Parathyroid adenoma (tissue), 2 donors: ENCODE measurements at regions not wholly inside any gene's neighbourhood (a gene's known extent, or its start where the extent isn't known, plus 50 kb on each side); places are given as distances from the start of the nearest gene placed in this dataset.

Experiments used
- H2AFZ ChIP-seq: fragments of 300-600 bp; sonication (generic); one replicate; pipeline ENCODE4 v1.7.0; 2017; ENCODE audit warnings: antibody characterized with exemption, mild to moderate bottlenecking
- H3K27ac ChIP-seq: fragments of 300-600 bp; sonication (generic); one replicate; pipeline ENCODE4 v1.7.0; 2017
- H3K27me3 ChIP-seq: fragments of 300-600 bp; sonication (generic); one replicate; pipeline ENCODE4 v1.7.0; 2017; ENCODE audit warnings: low read length; ENCODE audit not compliant: control insufficient read depth, insufficient read depth
- H3K36me3 ChIP-seq: fragments of 300-600 bp; sonication (generic); one replicate; pipeline ENCODE4 v1.7.0; 2017; ENCODE audit warnings: low read length; ENCODE audit not compliant: control insufficient read depth, insufficient read depth
- H3K4me1 ChIP-seq: fragments of 300-600 bp; sonication (generic); one replicate; pipeline ENCODE4 v1.7.0; 2017; ENCODE audit warnings: control low read depth
- H3K4me2 ChIP-seq: fragments of 300-600 bp; sonication (generic); one replicate; pipeline ENCODE4 v1.7.0; 2017; ENCODE audit warnings: low read length
- H3K4me3 ChIP-seq: fragments of 300-600 bp; sonication (generic); one replicate; pipeline ENCODE4 v1.7.0; 2017; ENCODE audit warnings: low read depth, low read length
- H3K79me2 ChIP-seq: fragments of 300-600 bp; sonication (generic); one replicate; pipeline ENCODE4 v1.7.0; 2017; ENCODE audit warnings: control low read depth
- H3K9ac ChIP-seq: fragments of 300-600 bp; sonication (generic); one replicate; pipeline ENCODE4 v1.7.0; 2017; ENCODE audit warnings: mild to moderate bottlenecking
- H3K9me3 ChIP-seq: fragments of 300-600 bp; sonication (generic); one replicate; pipeline ENCODE4 v1.7.0; 2017; ENCODE audit warnings: low read length; ENCODE audit not compliant: control insufficient read depth
- TF ChIP-seq, protein P1 (sequence below): fragments of 300-600 bp; sonication (generic); IDR thresholded peaks from one replicate; pipeline ENCODE4 v1.7.0; 2017; ENCODE audit warnings: antibody characterized with exemption, mild to moderate bottlenecking
- donor health status: primary hyperparathyroidism.

DNA sequence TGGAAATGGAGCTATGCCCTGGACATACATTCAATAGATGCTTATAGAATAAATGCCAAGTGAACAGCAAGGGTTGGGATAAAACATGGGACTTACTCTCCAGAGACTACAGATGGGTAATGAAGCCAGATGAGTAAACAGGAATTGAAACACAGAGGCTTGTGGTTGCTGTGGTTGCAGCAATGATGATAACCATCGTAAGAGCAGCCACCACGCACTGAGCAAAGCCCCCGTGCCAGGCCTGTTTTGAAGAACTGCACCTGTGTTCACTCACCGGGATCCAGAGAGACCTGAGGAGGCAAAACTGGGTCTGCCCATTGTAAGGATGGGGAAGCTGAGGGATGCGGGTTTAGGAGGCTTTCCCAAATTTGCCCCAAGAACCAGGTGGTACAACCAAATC, 431.1 kb upstream of the CDH4 start:
- TF ChIP-seq, protein P1, sequence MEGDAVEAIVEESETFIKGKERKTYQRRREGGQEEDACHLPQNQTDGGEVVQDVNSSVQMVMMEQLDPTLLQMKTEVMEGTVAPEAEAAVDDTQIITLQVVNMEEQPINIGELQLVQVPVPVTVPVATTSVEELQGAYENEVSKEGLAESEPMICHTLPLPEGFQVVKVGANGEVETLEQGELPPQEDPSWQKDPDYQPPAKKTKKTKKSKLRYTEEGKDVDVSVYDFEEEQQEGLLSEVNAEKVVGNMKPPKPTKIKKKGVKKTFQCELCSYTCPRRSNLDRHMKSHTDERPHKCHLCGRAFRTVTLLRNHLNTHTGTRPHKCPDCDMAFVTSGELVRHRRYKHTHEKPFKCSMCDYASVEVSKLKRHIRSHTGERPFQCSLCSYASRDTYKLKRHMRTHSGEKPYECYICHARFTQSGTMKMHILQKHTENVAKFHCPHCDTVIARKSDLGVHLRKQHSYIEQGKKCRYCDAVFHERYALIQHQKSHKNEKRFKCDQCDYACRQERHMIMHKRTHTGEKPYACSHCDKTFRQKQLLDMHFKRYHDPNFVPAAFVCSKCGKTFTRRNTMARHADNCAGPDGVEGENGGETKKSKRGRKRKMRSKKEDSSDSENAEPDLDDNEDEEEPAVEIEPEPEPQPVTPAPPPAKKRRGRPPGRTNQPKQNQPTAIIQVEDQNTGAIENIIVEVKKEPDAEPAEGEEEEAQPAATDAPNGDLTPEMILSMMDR: no peak
- Histone ChIP-seq H3K4me3 (no peak overlapping the region), H3K4me1 (no peaks in the 10 kb centered on the region), H3K9ac (no peak overlapping the region), H3K27ac (no peak overlapping the region), H2AFZ (no peak overlapping the region), H3K27me3 (no peaks in the 10 kb centered on the region), H3K9me3 (no peaks in the 10 kb centered on the region), H3K36me3 (no peaks in the 10 kb centered on the region), H3K4me2 (no peak overlapping the region), H3K79me2 (no peaks in the 10 kb centered on the region)

DNA sequence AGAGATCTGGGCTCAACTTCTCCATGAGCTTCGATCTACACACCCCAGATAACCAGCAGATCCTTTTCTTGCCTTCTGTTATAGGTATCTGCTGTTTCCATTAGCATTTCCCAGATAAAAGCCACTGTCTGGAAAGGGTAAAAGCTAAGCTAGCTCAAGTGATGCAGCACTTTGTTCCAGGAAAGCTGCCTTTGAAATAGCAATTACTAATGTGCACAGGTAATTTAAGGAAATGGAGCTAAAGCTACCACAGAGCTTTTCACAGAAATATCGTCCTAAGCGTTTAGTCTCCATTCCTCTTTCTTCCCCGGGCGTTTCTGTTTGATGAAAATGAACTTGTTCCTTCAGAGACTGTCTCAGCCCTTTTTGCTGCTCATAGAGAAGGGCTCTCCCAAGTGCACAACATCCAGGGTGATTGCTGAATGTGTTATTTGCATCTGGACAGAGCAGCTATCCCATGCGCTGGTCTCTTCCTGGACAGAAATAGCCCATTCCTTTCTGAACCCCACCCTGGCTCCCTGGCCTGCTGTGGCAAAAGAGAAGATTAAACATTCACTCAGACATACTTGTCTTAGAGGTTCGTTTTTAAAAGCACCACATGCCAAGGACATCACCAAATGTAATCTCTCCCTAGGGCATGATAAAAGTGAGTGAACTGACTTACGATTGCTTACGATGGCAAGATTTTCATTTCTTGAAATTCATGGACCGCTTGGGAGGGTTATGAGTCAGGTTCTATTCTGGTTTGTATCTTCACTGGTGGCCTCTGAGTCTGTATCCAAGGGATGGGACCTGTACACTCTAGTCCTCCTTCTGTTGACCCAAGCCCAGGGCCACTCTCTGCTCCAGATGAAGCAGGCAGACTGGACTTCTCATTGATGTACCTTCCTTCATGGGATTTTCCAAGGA, 429.1 kb upstream of the CDH4 start:
- TF ChIP-seq, protein P1: no peak
- Histone ChIP-seq H3K4me1 (no peaks in the 10 kb centered on the region), H3K27me3 (no peaks in the 10 kb centered on the region), H3K79me2 (no peaks in the 10 kb centered on the region), H3K4me2 (no peak overlapping the region), H3K9me3 (no peaks in the 10 kb centered on the region), H3K9ac (no peak overlapping the region), H3K27ac (no peak overlapping the region), H2AFZ (no peak overlapping the region), H3K36me3 (no peaks in the 10 kb centered on the region), H3K4me3 (no peak overlapping the region)

- Histone ChIP-seq H3K27me3 (no peaks in the 10 kb centered on the region), H3K9me3 (no peaks in the 10 kb centered on the region), H2AFZ (no peak overlapping the region)
These were observed 416.2 kb upstream of the CDH4 start for GRCh38 chr20:60835876-60836275.

DNA sequence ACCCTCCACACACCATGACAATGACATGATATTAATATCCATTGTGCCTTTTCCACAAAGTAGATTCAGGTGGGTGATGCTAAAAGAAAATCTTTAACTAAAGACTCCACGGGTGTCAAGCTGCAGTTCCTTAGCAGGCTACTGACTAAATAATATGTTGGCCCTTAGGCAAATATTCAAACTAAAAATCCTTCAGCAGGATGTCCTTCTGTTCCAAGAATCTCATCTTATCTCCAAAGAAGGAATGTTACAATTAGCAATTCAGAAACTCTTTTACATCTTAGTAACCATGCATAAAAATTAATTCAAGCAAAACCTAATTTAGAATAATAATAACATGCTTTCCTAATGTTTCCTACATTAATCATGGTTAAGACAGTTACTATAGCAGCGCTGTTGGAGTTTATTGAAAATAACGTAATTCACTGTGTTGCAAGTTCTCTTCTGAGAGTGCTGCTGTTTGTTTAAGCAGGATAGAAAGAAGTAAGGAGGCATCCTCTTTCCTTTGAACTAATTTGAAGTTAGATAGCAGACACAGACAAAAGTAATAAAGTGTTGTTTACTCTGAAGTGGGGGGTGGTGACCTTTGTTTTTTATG, 414.8 kb upstream of the CDH4 start:
- Histone ChIP-seq H3K27me3 (no peaks in the 10 kb centered on the region), H3K4me3 (no peak overlapping the region), H3K79me2 (no peaks in the 10 kb centered on the region), H3K4me2 (no peak overlapping the region), H3K4me1 (no peaks in the 10 kb centered on the region), H3K9me3 (no peaks in the 10 kb centered on the region), H3K27ac (no peak overlapping the region), H3K9ac (no peak overlapping the region), H3K36me3 (no peaks in the 10 kb centered on the region), H2AFZ (no peak overlapping the region)
- TF ChIP-seq, protein P1: no peak

More at GRCh38 chr20:60835876-60836275, 416.2 kb upstream of the CDH4 start:
- H3K4me3 ChIP-seq: no peak overlapping the region
- H3K27ac ChIP-seq: no peak overlapping the region
- H3K4me1 ChIP-seq: no peaks in the 10 kb centered on the region
- no peak overlapping the region for H3K4me2 ChIP-seq
- TF ChIP-seq, protein P1: no peak
- H3K36me3 ChIP-seq: no peaks in the 10 kb centered on the region
- no peaks in the 10 kb centered on the region for H3K79me2 ChIP-seq
- no peak overlapping the region for H3K9ac ChIP-seq
